NCI-H2227 treated with DMSO at 0.1 percent for 48 hours (cell line): ENCODE measurements at regions not wholly inside any gene's neighbourhood (a gene's known extent, or its start where the extent isn't known, plus 50 kb on each side); places are given as distances from the start of the nearest gene placed in this dataset.

Experiments
- DNase-seq: peaks from one replicate; lab custom pipeline; 2025; lab: John Stamatoyannopoulos, UW

- DNase-seq = no peak
These were observed 552.3 kb upstream of the JARID2 start for GRCh38 chr6:14693301-14694192.

- DNase-seq = no peak
These were observed 551.6 kb upstream of the JARID2 start for GRCh38 chr6:14694308-14694707.

DNA sequence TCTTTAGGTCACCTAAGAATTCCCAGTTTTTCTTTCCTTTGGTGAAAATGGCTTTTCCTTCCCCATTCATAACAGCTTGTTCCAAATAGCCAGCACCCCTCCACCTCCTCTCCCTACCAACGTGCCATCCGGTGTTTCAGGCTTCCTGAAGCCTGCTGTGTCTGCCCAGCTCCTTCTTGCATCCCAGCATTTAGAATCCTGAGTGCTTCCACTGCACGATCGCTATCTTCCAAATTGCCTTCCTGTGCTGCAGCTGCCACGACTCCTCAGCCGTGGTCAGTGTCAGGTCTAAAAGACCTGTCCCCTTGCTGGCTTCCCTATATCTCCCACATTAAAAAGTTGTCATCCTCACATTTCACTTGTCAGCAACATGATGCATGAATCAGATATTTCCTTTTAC, 550.3 kb upstream of the JARID2 start:
- no peak for DNase-seq

- no peak for DNase-seq
These were observed 549.5 kb upstream of the JARID2 start for GRCh38 chr6:14696367-14696766.

GRCh38 chr6:14697427-14697826, 548.4 kb upstream of the JARID2 start:
- DNase-seq = no peak

DNA sequence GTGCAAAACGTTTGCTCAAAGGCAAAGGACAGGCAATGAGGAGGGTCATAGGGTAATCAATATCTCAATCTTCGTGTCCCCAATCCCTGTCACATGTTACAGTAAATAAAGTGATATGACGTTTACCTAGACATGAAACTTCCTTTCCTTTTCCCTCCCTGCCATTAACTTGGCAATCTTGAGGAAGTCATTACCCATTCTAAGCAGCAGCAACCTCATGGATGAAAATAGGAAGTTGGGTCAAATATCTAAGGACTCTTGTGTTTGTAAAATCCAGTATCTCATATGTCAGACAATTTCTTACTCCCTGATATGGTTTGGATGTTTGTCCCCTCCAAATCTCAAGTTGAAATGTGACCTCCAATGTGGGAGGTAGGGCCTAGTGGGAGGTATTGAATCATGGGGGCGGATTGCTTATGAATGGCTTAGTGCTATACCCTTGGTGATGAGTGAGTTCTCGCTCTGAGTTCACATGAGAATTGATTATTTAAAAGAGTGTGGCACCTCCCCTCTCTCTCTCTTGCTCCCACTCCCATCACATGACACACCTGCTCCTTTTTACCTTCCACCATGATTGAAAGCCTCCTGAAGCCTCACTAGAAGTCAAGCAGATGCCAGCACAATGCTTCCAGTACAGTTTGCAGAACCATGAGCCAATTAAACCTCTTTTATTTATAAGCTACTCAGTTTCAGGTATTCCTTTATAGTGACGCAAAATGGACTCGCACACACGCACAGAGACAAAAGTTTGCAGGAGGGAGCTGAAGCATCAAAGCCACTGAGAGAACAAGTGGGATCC, 545.9 kb upstream of the JARID2 start:
- no peak for DNase-seq

GRCh38 chr6:14701946-14702345, 543.9 kb upstream of the JARID2 start:
- DNase-seq = no peak

GRCh38 chr6:14702678-14703077, 543.2 kb upstream of the JARID2 start:
- DNase-seq = no peak

- no peak for DNase-seq
These were observed 542.3 kb upstream of the JARID2 start for GRCh38 chr6:14703586-14703985.

DNA sequence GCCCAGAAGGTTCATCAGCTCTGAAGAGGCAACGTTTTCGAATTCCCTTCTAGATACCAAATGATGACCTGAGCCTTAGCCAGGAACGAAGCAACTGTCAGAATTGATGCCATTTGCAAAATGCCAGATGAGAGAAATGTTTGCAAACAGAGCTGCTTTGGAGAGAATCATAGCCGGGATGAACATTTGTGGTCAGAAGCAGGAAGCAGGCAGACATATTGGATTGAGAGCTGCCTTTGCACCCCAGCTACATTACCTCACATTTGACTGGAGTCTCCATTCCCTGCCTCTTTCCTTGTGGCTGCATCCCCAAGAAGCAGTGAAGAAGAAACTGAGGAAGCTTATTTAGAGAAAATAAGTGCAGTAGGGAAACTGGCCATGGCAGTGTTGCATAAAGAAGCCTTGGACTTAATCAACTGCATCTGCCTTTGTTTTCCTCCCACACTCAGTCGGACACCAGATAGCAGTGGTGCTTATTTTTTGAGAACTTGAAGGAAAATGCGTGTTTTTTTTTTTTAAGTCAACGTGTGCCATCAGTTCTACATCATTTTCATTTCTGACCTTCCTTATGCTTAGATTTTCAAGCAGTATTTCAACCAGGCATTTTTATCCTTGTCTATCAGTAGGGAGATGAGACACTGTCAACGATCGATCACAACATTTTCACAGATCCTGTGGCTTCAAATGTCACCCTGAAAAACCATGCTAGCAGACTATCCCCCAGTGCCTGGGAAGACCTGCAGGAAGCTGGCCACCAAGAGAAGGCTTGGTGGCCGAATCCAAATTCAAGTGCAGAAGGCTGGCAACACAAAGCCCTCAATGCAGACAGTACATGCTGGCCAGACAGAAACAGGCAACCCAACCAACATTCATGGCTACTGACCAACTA, 541.2 kb upstream of the JARID2 start:
- DNase-seq = no peak

DNA sequence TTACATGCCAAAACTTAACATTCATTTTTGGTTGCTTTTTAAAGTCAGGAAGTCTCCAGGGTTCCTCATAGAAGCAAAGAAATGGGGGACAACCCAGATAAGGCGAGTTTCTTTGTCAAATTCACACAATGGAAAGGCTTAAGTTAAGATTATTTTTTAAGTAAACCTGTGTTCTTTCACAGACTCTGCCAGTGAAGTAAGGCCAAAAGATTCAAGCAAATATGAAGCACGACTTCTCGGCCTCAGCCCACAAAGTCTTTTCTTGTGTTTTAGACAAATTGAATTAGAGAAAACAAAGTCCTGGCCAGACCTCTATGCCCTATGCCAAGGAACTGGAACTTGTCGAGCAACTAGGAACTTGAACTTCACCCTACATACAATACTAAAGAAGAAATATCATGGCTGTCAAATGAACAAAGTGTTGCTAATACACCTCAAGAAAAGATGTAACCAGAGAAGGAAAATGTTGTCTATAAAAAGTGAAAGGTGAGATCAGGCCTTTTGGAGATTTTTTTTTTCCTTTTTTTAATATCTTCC, 540.0 kb upstream of the JARID2 start:
- no peak for DNase-seq

GRCh38 chr6:14706378-14706929, 539.4 kb upstream of the JARID2 start:
- no peak for DNase-seq

GRCh38 chr6:14707276-14707675, 538.6 kb upstream of the JARID2 start:
- no peak for DNase-seq

DNA sequence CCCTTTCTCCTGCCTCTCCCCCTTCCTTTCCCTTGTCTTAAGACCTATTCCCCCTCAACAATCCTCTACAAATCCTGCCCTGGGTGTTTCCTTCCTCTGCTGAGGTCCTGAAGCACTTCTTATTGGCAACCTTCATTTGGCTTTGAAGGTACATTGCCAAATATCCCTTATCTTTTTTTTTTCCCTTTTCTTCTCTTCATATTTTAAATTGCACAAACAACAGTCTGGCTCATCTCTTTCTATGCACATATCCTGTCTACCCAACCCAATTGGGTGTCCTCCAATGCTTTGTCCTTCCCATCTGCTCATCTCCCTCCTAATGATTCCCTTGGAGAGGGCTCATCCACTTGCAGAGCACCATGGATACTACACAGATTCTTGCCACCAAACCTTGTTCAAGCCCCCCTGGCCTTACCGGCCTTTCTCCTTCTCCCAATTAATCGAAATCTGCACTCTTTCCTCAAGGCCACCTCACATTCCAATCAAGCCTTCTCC, 537.9 kb upstream of the JARID2 start:
- no peak for DNase-seq

DNA sequence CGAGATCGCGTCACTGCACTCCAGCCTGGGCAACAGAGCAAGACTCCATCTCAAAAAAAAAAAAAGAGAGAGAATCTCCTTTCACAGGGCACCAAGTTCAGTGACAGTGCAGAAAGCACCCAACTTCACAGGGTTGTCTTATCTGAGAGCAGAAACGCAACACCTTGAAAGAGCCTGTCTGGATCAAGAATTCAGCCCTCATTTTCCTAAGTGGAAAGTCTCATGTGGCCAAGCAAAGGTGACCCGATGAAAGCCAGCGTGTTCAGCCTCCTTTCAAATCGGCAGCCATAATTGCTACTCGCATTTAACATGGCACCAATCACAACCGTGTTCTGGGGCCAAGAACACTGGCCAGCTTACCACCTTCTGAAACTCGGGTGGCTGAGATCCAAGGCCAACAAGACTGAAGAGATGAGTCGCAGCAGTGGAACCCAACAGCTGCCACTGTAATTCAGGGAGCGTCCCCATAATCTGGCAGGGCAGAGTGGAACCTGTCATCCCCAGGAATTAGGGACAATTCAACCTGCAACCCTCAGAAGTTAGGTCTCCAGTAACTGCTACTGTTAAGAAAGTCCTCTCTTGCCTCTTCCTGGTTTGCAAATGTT, 536.7 kb upstream of the JARID2 start:
- DNase-seq = no peak

DNA sequence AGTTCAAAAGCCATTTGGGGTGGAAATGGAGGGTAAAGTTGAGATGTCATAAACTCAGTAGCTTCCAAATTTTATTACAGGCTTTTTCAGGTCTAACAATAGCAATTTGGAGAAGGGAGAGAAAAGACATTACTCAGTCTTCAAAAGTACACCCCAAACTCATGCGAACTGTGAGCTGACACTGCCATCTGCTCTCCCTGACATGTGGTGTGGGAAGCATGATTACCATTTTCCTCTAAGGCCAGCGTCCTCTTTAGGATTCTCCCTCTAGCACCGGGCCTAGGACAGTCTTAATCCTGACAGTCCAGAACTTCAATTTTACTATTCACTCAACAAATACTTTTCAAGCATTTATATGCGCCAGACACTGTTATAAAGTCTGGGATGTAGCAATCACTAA, 536.0 kb upstream of the JARID2 start:
- no peak for DNase-seq

DNA sequence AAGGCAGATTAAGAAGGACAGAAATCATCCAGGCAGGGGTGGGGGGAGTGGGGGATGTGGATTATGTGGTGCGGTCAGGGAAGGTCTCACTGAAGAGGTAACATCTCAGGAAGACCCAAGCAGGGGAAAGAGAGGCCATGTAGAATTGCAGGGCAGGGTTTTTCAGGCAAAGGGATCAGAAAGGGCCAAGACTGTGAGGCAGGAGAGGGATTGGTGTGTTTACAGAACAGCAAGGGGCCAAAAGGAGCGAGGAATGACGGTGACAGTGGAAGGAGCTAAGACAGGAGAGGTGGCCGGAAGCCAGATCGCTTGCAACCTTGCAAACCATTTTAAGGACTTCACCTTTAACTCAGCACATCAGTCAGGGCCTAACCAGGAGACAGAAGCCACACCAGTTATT, 535.4 kb upstream of the JARID2 start:
- DNase-seq = no peak

DNA sequence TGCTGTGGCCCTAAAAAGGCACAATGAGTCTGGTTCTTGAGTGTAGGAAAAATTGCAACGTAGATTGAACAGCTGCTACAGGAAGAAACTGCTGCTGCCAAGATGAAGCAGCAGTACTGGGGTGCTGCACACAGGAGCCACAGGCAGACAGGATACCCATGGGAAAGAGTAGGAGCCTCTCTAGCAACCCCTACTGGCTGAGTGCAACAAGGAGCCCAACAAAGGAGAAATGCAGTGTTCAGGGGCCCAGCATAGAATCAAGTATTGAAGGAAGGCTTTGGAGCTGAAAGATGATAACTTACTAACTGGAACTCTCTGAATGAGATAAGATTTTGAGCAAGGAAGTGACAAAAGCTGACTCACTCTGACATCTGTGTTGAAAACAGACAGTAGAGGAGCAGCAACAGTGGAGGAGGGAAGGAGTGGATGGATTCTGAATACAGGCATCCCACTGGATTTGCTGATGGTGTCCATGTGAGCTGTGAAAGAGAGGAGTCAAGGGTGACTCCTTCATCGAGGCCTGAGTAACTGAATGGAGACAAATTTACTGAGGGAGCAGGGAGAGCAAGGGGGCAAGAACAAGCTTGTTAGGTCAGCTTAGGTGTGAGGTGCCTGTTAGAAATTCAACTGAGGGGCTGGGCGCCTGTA, 534.7 kb upstream of the JARID2 start:
- no peak for DNase-seq

- no peak for DNase-seq
These were observed 534.0 kb upstream of the JARID2 start for GRCh38 chr6:14711704-14712379.
